ENCODE measurements at regions not wholly inside any gene's neighbourhood (a gene's known extent, or its start where the extent isn't known, plus 50 kb on each side); places are given as distances from the start of the nearest gene placed in this dataset.

GRCh38 chr1:5455651-5456050 is 536.6 kb downstream of the NPHP4 start:
- no peak for DNase-seq

GRCh38 chr1:5455056-5455455 is 537.2 kb downstream of the NPHP4 start:
- no peak for DNase-seq

- DNase-seq: no peak
These were observed 538.9 kb downstream of the NPHP4 start for GRCh38 chr1:5453347-5453746.

GRCh38 chr1:5451671-5452070 is 540.6 kb downstream of the NPHP4 start:
- no peak for DNase-seq

- no peak for DNase-seq
These were observed 543.7 kb downstream of the NPHP4 start for GRCh38 chr1:5448486-5448885.

- no peak for DNase-seq
These were observed 544.7 kb downstream of the NPHP4 start for GRCh38 chr1:5447503-5447960.

- no peak for DNase-seq
These were observed 547.8 kb downstream of the NPHP4 start for GRCh38 chr1:5444396-5444795.

GRCh38 chr1:5436808-5437207 is 555.4 kb downstream of the NPHP4 start:
- no peak for DNase-seq

- DNase-seq: no peak
These were observed 556.8 kb downstream of the NPHP4 start for GRCh38 chr1:5435414-5435813.

- no peak for DNase-seq
These were observed 559.8 kb downstream of the NPHP4 start for GRCh38 chr1:5432436-5432835.

GRCh38 chr1:5430911-5431697 is 561.1 kb downstream of the NPHP4 start:
- no peak for DNase-seq

- DNase-seq: no peak
These were observed 562.1 kb downstream of the NPHP4 start for GRCh38 chr1:5430136-5430535.

GRCh38 chr1:5428351-5428750 is 563.9 kb downstream of the NPHP4 start:
- DNase-seq: no peak

- DNase-seq: no peak
These were observed 565.1 kb downstream of the NPHP4 start for GRCh38 chr1:5427026-5427613.

- DNase-seq: no peak
These were observed 567.2 kb downstream of the NPHP4 start for GRCh38 chr1:5424802-5425703.

GRCh38 chr1:5423109-5423508 is 569.1 kb downstream of the NPHP4 start:
- DNase-seq: no peak

GRCh38 chr1:5419501-5419900 is 572.7 kb downstream of the NPHP4 start:
- DNase-seq: no peak

GRCh38 chr1:5416518-5416917 is 575.7 kb downstream of the NPHP4 start:
- DNase-seq: no peak

- no peak for DNase-seq
These were observed 576.6 kb downstream of the NPHP4 start for GRCh38 chr1:5415606-5416005.

- DNase-seq: no peak
These were observed 581.6 kb downstream of the NPHP4 start for GRCh38 chr1:5410652-5411051.

GRCh38 chr1:5408401-5408800 is 583.8 kb downstream of the NPHP4 start:
- no peak for DNase-seq

- DNase-seq: no peak
These were observed 587.0 kb downstream of the NPHP4 start for GRCh38 chr1:5405263-5405662.

GRCh38 chr1:5404412-5405203 is 587.6 kb downstream of the NPHP4 start:
- no peak for DNase-seq

All from AML-193 (cell line).